GM21825 (cell line): ENCODE measurements at regions not wholly inside any gene's neighbourhood (a gene's known extent, or its start where the extent isn't known, plus 50 kb on each side); places are given as distances from the start of the nearest gene placed in this dataset.

Experiments
- ATAC-seq: cut with Tn5 transposase; IDR thresholded peaks from one replicate; pipeline ENCODE4 v1.9.1; 2021; ENCODE audit warnings: mild to moderate bottlenecking, moderate library complexity; ENCODE audit not compliant: unreplicated experiment

DNA sequence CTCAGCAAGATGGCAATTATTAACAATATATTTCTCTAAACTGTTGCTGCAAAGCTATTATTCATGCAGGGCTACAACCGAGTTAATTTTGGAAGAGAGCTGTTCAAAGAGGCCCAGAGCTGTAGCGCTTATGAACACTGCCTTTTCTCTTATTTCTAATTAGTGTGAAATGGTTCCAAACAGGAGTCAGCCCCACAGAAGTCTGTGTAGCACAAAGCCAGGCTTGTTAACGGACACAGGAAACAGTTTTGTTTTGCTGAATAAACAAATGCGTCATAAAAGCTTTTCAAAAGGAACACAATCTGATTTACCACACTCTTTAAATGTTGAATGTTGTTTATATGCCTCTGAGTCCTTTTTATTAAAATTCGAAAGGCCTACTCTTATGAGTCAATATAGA is 396.5 kb downstream of the ANXA1 start:
- ATAC-seq: no peak

DNA sequence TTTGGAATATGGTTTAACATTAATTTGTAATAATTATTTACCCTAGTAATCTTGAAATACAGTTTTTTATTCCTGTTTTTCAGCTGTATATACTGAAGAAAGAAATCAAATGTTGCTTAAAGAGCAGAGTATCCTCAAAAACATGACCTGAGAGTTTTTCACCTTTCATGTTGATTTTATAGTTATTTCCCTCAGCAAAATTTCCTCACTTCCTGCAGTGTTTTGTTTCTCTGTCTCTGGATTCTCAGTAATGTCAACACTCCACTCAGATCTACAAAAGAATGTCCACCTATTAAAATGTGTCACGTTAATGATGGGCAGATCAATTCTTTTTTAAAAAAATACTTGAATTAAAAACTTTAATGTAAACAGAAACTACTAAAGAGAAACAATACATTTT is 398.3 kb downstream of the ANXA1 start:
- ATAC-seq: no peak

DNA sequence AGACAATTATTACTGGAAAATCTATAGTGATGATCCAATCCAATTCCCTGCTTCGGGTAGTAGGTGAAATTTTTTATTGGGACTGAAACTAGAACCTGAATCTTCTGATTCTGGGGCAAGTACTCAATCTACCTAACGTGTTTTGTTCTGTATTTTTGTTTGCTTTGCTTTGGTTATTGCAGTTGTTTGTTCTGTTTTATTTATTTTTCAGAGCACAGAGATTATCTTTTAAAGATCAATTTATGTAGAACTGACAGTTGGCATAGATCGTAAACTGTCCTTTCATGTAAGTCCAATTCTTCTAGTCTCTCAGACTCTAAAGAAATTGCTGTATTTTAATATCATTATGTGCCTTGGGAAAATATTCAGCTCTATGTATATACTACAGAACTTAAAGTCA is 401.6 kb downstream of the ANXA1 start:
- no peak for ATAC-seq

DNA sequence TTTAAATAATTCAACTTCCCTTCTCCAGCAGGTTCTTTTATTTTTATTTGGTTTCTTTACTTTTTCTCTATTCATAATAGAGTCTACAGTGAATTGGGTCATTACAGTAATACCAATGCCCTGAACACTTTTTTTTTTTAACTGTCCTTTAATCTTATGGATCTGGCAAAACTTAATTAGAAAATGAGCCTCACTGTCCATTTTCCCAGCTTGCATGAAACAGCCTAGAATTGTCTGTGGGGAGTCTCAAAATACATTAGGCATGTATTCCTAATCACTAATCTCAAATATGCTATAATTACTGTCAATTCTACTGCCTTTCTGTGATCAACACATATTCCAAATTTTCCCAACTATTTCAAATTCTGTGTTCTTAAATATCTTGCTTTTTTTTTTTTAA is 406.8 kb downstream of the ANXA1 start:
- ATAC-seq: no peak

DNA sequence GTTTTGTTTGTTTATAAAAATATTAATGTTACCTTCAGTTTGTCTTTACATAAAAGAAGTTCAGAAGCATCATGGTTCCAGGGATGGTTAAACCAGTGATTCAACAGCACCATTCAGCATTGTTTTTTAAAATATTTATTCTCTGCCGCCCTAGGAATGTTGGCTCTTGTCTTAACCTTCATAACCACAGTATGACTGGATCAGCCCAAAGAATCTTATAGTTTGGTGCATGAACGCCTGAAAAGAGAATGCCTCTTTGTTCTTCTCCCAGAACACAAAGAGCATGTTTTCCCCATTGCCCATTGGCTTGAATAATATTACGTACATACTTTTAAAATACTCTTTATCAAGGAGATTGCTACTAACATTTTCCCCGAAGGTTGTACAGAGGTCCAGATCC is 413.4 kb downstream of the ANXA1 start:
- ATAC-seq: no peak

DNA sequence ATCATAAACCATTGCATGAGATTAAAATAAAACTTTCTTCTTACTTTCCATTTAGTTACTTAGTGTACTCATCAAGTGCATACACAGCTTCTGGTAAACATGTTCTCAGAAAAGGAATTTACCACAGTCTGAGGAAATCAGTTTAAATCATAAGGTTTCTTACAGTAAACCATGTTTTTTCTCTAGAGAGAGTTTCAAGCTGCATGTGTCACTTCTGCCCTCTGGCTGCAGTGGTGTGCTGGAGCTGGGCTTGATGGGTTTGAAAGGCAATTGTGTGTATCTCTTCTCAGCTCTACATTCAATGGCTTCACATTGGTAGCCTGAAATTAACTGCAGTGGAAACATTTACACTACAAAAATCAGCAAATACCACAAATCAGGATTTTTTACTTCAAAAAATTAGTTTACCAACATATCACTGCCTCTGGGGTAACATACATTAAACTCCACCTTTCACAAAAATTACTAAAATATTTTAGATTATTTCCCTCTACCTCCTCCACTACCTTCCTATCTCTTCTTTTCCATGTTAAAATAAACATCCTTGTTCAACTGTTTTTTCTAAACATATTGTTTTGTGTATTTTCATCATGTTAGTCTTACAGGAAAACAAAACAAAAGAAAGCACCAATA is 414.3 kb downstream of the ANXA1 start:
- no peak for ATAC-seq

DNA sequence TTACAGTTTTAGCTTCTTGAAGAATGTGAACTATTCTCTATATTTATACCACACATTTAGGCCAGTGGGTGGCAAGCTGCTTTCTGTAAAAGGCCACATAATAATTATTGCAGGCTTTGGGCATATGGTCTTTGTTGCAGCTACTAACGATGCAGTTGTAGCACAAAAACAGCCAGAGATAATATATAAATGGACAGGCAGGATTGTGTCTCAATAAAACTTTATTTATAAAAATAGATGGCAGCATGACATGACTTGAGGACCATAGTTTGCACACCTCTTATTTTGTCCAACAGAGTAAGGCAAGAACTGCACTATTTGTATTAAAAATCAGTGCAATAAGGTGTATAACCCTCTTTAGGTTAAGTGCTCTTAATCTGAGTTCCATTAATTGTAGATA is 415.0 kb downstream of the ANXA1 start:
- ATAC-seq: no peak

DNA sequence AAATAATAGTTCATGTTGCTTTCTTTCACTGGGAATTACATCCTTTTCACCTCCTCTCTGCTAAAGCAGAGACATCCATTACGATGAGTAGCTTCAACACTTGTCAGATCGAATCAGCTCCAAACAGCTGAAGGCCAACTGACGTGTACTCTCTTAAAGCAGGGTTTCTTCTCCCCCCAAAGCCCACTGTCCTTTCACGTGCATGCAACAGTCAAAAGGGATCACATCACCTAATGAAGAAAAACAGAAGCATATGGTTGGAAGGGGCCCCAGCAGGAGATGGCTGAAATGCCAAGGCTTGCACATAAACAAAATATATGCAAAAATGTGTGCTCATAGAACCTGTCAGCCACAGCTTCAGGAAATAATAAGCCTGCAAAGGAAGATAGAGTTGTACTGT is 421.6 kb downstream of the ANXA1 start:
- ATAC-seq: no peak

DNA sequence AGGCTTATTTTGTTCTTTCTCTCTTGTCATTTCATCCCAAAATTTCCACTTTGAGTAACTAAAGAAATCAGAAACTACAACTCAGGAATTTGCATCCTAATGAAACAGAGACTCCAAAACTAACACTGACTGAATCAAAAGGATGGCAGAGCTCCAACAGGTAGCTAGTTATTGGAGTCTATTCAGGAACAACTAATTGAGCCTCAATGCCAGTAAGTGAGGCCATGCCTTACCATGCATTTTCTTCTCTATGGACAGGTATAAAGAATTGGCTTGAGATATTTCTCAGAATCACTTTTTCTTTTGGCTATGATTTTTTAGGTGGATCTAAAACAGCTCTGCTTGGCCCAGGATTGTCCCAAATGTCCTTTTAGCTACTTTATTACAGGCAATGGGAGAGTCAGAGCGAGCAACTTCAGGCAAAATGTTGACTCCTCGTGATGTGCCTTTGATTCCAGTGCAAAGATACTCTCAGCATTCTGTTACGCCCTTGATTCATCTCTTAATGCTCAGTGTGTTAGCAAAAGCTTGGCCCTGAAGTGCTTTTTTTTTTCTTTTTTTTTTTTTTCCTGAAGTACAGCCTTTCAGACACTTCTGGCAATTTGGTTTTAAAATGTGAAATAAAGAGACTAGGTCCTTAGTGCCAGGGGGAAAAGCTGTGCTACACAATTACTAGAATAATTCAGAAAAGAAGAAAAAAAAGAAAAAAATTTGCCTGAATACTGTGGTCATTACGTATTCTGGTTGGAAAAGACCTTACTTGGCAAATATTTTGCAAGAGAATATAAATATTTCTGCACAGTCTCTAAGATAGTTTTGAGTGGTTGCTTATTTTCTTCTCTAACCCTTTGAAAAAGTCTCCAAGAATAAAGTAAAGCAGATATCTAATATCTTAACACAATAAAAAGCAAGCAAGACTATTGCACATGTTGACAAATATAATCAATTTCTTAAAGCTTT is 423.7 kb downstream of the ANXA1 start:
- ATAC-seq: no peak

DNA sequence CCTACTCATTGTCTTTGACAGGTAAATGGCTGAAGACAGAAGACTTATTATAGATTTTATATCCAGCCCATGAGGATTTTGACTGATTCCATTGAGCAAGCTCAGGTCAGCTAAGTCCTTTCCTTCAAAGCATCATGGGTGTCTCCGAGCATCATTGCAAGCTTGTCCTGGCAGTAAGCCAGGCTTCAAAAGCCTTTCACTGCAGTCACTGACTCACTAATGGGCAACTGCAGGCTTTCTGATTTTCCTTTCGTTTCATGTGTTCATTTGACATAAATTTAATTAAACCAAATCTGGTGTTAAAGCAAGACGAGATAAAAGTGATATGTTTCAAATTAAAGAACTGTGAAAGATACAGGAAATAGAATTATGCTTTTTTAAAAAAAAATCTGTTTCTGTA is 426.2 kb downstream of the ANXA1 start:
- ATAC-seq: no peak

DNA sequence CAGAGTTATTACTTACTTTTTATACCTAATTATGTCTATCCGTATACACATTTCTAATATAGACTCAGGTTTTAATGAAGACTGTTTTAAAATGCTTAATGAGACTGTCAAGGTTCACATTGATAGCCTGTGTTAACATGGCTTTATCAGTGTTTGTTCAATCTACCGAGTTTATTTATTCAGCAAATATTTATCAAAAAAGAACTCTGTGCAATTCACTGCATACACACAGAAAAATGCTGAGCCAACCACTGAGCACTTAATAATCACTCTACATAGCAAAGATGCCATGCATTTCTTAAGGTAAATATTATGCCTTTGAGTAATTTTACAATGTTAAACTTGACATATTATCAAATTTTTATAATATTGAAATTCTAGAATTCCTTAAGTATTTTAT is 428.2 kb downstream of the ANXA1 start:
- no peak for ATAC-seq

DNA sequence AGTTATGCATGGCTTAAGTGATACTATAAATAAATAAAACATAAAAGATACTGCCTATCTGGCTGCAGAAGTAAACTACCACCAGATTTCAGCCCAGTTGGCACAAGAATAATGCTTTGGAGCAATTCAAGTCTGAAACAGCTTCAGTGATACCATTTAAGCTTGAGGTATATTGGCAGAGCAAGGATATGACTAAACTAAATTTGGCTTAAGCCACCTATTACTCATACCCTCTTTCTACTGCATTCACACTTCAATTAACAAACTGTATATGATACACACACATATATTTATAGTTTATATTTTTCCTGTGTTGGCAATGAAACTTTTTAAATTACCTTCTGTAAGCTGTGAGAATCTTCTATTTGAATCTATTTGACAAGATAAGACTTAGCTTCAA is 431.9 kb downstream of the ANXA1 start:
- no peak for ATAC-seq

DNA sequence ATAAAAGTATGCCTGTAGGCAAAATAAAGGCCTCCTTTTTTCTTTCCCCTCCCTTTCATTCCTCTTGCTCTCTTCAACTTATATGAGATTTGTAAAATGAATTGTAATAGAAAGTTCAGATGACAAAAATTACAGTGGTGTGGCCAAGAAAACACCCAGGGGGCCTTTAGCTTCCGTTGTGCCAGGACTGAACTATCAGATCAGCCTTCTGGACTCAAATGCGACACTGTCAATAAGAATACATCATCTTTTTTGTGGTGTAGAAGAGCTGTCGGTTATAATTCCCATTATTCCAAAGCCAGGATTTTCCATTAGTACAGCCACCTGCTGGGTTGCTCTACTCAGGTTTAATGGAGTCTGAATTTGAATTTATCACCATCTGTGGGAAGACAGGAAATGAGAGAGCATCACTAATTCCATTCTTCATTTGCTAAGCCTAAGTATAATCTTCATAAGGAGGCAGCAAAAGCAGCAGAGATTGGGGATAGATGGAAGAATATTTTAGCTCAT is 443.4 kb downstream of the ANXA1 start:
- no peak for ATAC-seq

DNA sequence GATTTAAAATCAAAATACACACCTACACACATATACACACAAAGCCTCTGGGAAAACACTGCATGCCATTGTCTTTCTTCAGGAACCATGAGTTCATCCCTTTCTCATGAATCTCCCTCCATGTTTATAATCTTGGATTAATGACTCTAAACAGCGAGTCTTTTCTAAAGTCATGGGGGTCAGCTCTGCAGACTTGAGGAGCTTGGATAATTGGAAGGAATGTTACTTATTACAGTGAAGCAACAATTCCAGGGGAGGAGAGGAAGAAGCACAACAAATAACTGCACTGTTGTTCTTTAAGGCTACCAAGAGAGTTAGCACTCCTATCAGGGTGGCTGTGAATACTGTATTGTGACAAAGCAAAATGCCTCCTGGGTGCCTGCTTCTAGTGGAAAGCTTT is 444.7 kb downstream of the ANXA1 start:
- no peak for ATAC-seq

DNA sequence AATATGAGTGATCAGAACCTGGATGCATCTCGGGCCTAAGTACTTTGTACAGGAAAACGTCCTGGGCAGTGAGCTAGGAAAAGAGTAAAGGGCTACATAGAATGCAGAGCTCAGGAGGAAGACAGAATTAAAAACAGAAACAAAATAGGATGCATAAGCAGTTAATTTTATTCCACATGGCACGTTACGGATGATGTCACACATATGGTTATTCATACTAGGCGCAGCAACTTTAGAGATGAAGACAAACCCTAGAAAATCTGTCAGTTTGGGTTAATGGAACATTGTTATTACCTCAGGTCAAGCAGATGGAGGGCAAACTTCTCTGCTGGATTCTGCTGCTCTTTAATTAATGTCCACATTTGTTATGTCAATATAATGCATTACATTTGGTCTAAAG is 445.4 kb downstream of the ANXA1 start:
- no peak for ATAC-seq

DNA sequence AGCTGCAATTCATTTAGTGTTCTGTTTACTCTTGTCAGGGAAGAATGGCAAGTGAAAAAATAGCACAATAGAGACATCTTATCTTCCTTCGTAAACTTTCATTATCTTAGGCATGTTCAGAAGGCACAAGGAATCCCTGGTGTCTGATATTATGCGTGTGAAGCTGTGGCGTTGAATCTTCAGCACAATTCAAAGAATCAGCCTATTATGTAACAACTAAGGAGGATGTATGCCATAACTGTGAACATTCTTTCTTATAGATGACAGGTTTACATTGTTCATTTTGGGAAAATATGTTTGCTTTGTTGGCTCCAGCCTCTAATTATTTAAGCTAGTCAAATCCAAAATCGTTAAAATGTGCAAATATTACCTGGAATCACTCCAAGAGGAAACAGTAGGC is 446.1 kb downstream of the ANXA1 start:
- no peak for ATAC-seq

DNA sequence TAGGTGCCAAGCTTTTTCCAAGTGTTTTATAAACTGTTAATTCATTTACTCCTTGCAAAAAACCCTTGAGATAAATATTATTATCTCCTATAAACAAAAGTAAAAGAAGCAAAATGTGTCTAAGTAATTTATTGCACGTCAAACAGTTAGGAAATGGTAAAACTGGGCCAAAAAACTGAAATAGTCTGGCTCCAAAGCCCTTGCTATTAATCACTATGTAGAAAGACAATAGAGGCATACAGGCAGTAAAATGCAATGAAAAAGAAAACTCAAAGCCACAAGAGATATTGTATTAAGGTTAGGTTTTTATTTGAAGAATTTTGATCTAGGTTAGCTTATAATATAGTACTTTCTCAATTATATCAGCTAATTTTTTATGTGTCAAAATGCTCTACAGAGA is 457.7 kb downstream of the ANXA1 start:
- no peak for ATAC-seq

DNA sequence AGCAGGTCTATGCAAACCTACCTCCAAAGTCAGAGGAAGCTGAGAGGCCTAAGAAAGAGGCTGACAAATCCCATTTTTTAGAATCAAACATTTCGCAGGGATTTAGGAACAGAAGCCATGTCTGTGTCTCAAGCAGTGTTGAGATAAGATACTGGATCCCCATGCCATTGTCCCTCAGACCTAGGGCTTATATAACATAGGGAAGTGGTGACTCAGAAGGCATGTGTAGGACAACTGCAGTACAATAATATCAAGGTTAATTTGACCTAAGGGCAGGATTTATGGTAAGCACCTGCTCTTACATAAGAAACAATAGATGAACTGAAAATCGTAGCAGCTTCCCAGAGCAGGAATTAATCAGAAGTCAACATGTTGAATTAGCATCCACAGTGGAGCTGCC is 459.4 kb downstream of the ANXA1 start:
- ATAC-seq: no peak

DNA sequence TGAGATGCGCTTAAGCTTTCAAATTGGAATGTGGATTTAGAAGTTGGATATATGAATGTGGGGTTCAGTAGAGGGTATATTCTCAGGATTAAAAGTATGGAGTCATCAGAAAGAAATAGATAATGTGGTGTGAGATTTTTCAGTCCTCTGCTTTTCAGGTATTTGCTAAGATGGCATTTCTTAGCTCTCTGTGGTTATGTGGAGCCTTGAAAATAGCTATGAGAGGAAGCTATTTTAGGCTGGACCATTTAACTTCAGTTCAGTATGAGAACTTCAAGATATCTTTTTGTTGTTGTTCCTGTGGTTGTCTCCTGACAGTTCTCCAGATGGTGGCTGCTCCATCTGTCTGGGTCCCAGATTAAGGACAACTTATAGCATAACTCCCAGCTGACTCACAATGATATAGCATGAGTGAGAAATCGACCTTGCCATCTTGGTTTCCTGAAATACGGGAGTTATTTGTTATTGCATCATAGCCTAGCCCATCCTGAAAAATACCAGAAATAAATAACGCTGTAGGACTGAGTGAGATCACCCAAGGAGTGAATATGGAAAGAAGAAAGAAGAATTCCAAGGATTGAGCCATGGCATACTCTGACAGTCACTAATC is 461.5 kb downstream of the ANXA1 start:
- ATAC-seq: no peak

DNA sequence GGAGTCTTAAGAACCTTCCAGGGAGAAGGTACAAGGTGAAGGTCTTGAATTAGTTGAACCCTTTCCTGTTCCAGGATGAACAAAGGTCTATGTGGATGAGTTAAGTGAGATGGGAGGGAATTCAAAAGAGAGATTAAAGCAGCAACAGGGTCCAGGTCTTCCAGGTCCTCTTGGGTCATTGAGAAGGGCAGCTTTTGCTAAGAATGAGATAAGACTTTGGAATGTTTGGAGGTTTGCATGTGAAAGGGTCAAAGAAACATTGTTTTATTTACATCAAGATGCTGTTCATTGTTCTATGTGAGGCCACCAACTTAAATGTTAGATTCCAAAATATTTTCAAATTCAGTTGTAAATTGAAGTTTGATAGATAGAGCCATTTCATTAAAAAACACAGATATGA is 463.9 kb downstream of the ANXA1 start:
- no peak for ATAC-seq

DNA sequence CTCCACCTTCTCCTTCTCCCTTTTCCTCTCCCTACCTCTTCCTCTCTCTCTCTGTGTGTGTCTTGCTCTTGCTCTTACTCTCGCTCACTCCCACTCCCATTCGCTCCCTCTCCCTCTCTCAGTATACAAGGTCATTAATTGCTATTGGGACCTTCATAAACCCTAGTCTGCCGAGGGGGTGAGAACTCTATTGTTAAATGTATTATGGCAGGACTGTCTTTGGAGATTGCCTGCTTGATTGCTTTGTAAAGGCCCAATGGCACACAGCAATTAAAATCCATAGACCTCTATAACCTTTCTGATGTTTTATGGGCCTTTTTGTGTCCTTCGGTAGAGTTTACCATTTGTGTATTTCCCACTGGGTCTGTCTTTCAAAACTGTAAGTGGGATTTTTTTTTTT is 465.9 kb downstream of the ANXA1 start:
- ATAC-seq: no peak

DNA sequence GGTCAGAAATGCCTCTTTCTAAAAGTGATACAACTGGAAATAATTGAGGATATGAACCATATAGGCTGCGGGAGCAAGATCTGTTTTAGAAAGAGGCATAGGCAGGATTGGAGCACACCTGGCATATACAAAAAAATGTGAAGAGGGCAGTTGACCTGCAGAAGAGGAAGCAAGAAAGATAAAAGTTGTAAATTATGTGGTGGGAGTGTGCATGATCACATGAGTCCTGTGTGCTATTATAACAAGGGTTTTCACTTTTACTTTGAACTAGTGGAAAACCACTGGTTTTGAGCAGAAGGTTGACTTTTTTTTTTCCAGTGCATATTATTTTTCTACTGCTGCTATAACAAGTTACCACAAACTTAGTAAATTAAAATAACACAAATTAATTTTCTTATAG is 489.3 kb downstream of the ANXA1 start:
- no peak for ATAC-seq
